ENCODE measurements at regions not wholly inside any gene's neighbourhood (a gene's known extent, or its start where the extent isn't known, plus 50 kb on each side); places are given as distances from the start of the nearest gene placed in this dataset.

DNA sequence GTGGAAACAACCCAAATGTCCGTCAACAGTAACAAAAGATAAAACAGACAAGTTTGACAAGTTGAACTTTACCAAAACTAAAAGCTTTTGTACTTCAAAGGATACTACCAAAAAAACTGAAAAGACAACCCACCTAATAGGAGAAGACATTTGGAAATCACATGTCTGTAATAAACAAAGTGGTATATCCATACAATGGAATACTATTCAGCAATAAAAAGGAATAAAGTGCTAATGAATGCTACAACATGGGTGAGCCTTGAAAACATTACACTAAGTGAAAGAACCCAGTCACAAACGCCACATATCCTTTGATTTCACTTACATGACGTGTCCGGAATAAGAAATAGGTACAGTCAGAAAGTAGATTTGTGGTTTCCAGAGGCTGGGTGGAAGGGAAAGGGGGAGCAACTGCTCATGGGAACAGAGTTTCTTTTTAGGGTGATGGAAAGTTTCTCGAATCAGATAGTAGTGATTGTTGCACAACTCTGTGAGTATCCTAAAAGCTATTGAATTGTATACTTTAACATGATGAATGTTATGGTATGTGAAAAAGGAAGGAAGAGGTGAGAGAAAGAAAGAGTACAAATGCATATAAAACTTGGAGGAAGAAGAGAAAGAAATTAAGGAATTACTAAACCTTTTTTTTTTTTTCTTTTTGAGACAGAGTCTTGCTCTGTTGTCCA is 72.7 kb upstream of the ABHD2 start:
- Histone ChIP-seq H3K36me3 (no peaks in the 10 kb centered on the region), H3K9me3 (no peaks in the 10 kb centered on the region), H3K4me1 (peaks cover 6 to 33% (median 18%) of the 10 kb centered on the region in 4 donors), H3K4me3 (no peak overlapping the region), H3K27me3 (peaks cover 0 to 15% (median 4%) of the 10 kb centered on the region in 3 donors), H3K27ac (no peak overlapping the region)
- WGBS, 5 donors = 84 to 93% (median 92%) methylated on average over 5 of the region's 5 CpGs
- TF ChIP-seq EP300 (IDR thresholded peaks at IDR 0.05) = no peak
- TF ChIP-seq POLR2AphosphoS5 (IDR thresholded peaks at IDR 0.05) = no peak
- no peak for TF ChIP-seq POLR2A (IDR thresholded peaks at IDR 0.05)
- TF ChIP-seq, protein P1, sequence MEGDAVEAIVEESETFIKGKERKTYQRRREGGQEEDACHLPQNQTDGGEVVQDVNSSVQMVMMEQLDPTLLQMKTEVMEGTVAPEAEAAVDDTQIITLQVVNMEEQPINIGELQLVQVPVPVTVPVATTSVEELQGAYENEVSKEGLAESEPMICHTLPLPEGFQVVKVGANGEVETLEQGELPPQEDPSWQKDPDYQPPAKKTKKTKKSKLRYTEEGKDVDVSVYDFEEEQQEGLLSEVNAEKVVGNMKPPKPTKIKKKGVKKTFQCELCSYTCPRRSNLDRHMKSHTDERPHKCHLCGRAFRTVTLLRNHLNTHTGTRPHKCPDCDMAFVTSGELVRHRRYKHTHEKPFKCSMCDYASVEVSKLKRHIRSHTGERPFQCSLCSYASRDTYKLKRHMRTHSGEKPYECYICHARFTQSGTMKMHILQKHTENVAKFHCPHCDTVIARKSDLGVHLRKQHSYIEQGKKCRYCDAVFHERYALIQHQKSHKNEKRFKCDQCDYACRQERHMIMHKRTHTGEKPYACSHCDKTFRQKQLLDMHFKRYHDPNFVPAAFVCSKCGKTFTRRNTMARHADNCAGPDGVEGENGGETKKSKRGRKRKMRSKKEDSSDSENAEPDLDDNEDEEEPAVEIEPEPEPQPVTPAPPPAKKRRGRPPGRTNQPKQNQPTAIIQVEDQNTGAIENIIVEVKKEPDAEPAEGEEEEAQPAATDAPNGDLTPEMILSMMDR (IDR thresholded peaks at IDR 0.05) = no peak
- DNase-seq = no peak
- intact Hi-C loops (cut with DNase I; ENCODE audit: low total_unique reads) = loop anchor here (5.0 kb wide), 1 partner anchor 113 kb away; no protein-coding TSS in a partner anchor

DNA sequence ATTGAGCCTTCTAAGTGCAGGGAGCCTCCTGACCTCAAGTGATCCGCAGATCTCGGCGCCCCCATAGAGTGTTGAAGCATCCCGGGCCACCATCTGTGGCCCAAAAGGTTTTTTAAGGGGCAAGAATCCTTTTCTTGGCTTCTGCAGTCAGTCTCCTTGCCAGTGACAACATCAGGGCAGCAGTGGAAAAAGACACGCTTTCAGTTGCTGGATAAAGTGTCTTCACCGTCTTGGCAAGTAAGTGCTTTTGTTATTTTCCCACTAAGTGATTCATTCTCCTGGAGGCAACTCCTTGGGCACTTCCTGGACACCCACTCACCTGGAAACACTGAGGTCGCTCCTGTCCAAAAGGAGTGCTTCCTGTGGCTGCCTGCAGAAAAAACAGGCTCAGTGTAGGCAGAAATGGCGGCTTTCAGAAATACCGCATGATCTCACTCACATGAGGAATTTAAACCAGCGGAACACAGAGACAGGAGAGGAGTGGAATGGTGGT is 71.7 kb upstream of the ABHD2 start:
- Histone ChIP-seq H3K9me3 (no peaks in the 10 kb centered on the region), H3K36me3 (no peaks in the 10 kb centered on the region), H3K27ac (peak overlapping the region in 4 of 5 donors; percentile 2 to 82 (median 54)), H3K27me3 (peaks cover 0 to 15% (median 4%) of the 10 kb centered on the region in 3 donors), H3K4me3 (no peak overlapping the region), H3K4me1 (peaks cover 6 to 34% (median 18%) of the 10 kb centered on the region in 4 donors)
- no peak for TF ChIP-seq EP300 (IDR thresholded peaks at IDR 0.05)
- TF ChIP-seq, protein P1 (IDR thresholded peaks at IDR 0.05) = no peak
- no peak for TF ChIP-seq POLR2AphosphoS5 (IDR thresholded peaks at IDR 0.05)
- TF ChIP-seq POLR2A (IDR thresholded peaks at IDR 0.05) = no peak
- intact Hi-C loops (cut with DNase I; ENCODE audit: low total_unique reads) = loop anchor here (5.0 kb wide), 1 partner anchor 114 kb away; no protein-coding TSS in a partner anchor
- DNase-seq = peak in 1 of 2 donors; percentile 22
- 71 to 81% (median 79%) methylated on average over 10 of the region's 10 CpGs for WGBS, 5 donors

DNA sequence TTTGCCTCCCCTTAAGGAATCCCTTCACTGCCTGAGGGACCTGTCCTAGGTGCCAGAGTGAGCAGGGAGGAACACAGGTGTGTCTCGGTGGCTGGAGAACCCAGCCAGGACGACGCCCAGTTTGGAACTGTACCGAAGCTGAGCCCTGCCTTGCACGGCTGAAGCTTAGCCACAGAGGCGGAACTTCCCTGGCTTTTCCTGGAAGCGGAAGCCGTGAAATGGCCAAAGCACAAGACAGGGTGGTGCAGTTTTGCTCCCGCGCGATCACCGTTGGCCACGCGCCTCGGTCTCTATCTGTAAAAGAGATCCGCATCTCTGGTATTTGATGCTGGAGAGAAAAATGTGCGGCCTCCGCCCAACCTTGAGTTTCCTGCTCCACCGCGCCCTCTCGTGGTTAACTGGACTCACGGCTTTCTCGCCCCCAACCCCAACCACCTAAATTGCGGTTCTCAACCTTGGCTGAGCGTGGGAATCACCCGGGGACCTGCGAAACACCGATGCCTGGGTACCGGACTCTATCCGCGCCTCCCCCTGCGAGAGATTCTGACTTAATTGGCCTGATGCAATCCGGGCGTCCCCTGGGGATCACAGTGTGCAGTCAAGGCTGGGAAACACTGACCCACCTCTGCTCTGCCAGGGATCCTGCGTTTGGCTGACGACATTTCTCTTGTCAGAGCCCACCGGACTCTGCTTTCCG is 70.7 kb upstream of the ABHD2 start:
- peak; percentile 77 to 92 for DNase-seq
- Histone ChIP-seq H3K27me3 (peaks cover 0 to 11% (median 4%) of the 10 kb centered on the region in 3 donors), H3K27ac (peak overlapping the region in 4 of 5 donors; percentile 31 to 82 (median 62)), H3K4me1 (peaks cover 6 to 40% (median 18%) of the 10 kb centered on the region in 4 donors), H3K9me3 (no peaks in the 10 kb centered on the region), H3K4me3 (peak overlapping the region; percentile 16 to 28 (median 20)), H3K36me3 (no peaks in the 10 kb centered on the region)
- TF ChIP-seq EP300 (IDR thresholded peaks at IDR 0.05) (peak; percentile 54), POLR2AphosphoS5 (IDR thresholded peaks at IDR 0.05) (peak in 2 of 3 donors; percentile 16 to 24), POLR2A (IDR thresholded peaks at IDR 0.05) (no peak)
- TF ChIP-seq, protein P1 (IDR thresholded peaks at IDR 0.05) = peak in 5 of 7 experiments; percentile 60 to 83 (median 67)
- WGBS, 5 donors = 3 to 7% (median 5%) methylated on average over 38 of the region's 38 CpGs
- intact Hi-C loops (cut with DNase I; ENCODE audit: low total_unique reads) = loop anchor here (5.0 kb wide), 1 partner anchor 115 kb away; no protein-coding TSS in a partner anchor

DNA sequence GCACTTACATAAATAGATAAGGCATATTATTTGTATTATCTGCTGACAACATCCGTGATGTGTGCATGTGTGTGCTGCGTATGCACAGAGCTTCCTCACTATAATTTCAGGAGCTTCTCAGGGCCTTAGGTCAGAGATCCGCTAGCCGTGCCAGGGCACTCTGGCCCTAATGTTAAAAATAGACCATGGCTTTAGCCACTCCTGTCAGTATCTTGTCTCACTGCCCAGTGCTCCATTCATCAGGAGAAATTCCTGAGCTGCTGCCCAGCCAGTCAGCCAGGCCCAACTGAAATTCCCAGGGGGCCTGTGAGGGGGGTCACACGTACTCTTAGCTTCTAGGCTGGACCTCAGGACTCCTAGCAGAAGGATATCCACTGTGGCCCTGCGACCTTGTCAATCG is 70.0 kb upstream of the ABHD2 start:
- no peak overlapping the region for H3K4me3 ChIP-seq
- H3K36me3 ChIP-seq = no peaks in the 10 kb centered on the region
- no peaks in the 10 kb centered on the region for H3K9me3 ChIP-seq
- peaks cover 6 to 40% (median 18%) of the 10 kb centered on the region in 4 donors for H3K4me1 ChIP-seq
- intact Hi-C loops (cut with DNase I; ENCODE audit: low total_unique reads) = loop anchor here (5.0 kb wide), 1 partner anchor 116 kb away; no protein-coding TSS in a partner anchor
- 59 to 80% (median 65%) methylated on average over 7 of the region's 7 CpGs for WGBS, 5 donors
- H3K27ac ChIP-seq = peak overlapping the region in 4 of 5 donors; percentile 1 to 82 (median 62)
- TF ChIP-seq POLR2A (IDR thresholded peaks at IDR 0.05) (no peak), EP300 (IDR thresholded peaks at IDR 0.05) (no peak), POLR2AphosphoS5 (IDR thresholded peaks at IDR 0.05) (no peak)
- TF ChIP-seq, protein P1 (IDR thresholded peaks at IDR 0.05) = no peak
- peak in 1 of 2 donors; percentile 62 for DNase-seq
- H3K27me3 ChIP-seq = peaks cover 0 to 12% (median 4%) of the 10 kb centered on the region in 3 donors
